HG03064 (cell line): ENCODE measurements at regions not wholly inside any gene's neighbourhood (a gene's known extent, or its start where the extent isn't known, plus 50 kb on each side); places are given as distances from the start of the nearest gene placed in this dataset.

ENCODE experiments used
- ATAC-seq: cut with Tn5 transposase; IDR thresholded peaks from one replicate; pipeline ENCODE4 v1.9.1; 2021; ENCODE audit warnings: low read depth; ENCODE audit not compliant: unreplicated experiment

- no peak for ATAC-seq
Observed at GRCh38 chr20:17859002-17859615, 109.5 kb downstream of the SNX5 start.

DNA sequence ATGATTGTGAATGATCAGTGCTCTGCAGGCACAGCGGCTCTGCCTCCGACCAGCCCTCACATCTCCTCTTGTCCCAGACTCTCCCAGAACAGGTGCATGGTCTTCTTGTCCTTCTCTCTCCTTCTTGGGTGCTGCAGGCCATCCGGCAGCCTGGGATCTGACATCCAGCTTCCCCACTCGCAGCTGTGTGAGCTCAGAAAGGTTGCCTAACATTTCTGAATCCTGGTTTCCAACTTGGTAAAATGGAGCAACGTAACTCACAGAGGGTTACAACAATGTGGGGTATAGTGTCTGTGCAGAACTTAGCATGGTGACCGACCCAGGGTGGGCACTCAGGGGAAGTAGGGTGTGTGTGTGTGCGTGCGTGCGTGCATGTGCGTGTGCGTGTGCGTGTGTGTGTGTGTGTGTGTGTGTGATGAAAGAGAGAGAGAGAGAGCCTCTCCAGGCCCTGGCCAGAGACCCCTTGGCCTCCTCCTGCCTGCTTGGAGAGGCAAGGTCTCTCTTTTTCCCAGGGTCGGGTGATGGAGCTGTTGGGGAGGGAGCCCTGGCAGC is 110.1 kb downstream of the SNX5 start:
- ATAC-seq: no peak

DNA sequence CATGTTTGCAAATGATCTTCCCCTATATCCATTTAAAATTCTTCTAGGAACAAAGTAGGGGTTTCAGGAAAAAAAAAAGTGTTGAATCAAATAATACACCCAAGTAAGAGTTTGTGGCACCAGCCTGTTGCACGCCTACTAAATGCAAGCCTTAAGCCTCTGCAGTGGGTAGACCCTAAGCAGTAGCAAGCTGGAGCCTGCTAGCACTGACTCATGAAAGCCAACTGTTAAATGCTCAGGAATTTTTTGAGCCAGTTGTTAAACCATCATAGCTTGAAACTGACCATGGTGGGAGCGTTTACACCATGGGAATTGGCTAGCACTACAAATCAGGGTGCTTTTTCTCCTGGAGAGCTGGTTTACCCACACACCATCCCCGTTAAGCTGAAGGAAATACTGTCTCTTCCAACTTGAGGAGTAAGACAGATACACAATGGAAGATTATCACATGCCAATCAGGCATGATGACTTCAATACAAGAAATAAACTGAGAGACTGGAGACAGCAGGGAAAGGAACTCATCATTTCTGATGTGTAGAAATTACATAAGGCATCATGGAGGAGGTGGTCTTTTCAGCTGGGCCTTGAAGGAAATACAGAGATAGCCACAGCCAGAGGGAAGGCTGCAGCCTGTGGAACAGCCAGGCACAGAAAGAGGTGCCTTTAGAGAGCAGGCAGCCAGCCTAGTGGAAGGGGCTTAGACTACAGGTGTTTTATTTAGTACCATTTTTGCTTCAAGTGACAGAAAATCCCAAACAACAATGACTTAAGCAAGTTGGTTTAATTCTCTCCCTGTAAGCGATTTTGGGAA is 110.8 kb downstream of the SNX5 start:
- no peak for ATAC-seq

DNA sequence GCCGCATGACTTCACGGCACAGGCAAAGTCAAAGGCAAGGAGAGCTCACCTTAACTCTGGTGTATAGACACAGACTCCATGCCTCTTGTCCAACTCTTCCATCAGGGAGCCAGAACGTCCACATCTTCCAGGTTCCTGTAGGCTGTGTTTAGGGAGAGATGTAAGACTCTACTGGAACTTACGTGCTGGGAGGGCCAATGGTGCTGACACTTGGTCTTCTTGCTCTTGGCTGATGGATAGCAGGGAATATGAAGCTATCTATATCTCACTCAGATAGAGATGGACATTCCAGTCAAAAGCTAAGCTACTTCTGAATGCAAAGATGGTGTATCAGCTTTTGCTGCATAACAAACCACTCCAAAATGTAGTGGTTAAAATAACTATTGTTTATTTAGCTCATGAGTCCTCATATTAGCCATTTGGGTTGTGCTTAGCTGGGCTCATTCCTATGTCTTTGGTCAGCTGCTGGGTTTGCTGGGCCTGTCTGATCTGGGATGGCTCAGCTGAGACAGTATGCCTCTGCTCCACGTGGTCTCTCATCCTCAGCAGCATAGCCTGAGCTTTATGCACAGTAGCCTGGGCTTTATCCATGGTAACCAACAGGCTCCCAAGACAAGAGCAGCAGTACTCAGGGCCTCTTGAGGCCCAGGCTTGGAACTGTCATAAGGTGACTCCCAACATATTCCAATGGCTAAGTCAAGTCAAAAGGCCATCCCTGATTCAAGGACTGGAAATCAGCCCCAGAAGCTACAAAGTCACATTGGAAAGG is 111.6 kb downstream of the SNX5 start:
- no peak for ATAC-seq

GRCh38 chr20:17856024-17856564 is 112.5 kb downstream of the SNX5 start:
- peak; percentile 85 for ATAC-seq

DNA sequence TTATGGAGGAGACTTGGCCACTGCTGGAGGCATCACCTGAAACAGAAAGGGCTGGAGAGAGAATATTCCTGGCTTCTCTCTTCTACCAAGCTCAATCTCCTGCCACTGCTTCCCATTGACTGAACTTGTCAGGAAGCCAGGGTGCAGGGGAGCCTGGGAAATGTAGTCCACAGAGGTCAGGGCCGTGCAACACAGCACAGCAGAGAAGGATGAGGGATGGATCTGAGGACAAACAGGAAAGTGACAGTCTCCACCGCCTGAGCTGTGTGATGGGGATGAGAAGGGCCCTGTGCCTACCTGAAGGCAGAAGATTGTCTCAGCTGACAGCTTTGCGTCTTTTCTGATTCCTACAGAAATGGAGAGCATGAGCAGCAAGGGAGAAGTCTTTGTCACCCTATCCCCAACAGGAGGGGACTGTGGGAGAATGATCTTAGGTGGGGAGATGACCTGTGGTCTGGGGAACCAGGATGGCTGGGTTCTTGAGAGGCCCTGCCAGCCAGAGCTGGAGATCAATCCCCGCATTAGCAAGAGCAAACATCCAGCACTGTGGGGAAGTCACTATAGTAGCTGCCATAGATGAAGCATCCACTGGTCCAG is 114.2 kb downstream of the SNX5 start:
- no peak for ATAC-seq

DNA sequence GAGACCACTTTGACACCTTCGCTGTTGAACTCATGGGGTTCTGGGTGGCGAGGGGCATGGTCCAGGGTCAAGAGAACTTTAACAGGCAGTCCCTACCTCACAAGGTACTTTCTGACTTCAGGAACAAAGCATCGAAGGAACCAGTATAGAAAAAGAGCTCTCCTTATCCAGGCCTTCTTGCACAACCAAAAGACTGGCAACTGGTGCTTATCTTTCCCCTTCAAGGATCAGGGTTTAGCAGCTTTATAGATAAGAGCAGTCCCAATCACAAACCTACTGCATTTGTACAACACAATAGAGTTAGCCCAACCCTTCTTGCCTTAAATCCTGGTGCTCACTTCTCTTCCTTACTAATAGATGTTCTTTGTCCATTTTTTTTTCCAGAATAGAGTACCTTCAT is 116.3 kb downstream of the SNX5 start:
- no peak for ATAC-seq

DNA sequence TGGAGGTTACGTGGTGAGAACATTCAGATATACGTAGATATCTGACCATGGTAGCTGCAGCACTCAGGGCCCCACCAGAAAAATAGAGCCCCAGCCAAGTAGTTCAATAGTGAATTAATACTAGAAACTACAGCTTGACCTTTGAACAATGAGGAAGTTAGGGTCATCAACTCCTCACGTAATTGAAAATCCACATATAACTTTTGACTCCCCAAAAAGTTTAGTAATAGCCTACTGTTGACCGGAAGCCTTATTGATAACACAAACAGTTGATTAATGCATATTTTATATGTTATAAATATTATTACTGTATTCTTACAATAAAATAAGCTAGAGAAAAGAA is 117.9 kb downstream of the SNX5 start:
- ATAC-seq: no peak

GRCh38 chr20:17849901-17850683 is 118.5 kb downstream of the SNX5 start:
- ATAC-seq: no peak

DNA sequence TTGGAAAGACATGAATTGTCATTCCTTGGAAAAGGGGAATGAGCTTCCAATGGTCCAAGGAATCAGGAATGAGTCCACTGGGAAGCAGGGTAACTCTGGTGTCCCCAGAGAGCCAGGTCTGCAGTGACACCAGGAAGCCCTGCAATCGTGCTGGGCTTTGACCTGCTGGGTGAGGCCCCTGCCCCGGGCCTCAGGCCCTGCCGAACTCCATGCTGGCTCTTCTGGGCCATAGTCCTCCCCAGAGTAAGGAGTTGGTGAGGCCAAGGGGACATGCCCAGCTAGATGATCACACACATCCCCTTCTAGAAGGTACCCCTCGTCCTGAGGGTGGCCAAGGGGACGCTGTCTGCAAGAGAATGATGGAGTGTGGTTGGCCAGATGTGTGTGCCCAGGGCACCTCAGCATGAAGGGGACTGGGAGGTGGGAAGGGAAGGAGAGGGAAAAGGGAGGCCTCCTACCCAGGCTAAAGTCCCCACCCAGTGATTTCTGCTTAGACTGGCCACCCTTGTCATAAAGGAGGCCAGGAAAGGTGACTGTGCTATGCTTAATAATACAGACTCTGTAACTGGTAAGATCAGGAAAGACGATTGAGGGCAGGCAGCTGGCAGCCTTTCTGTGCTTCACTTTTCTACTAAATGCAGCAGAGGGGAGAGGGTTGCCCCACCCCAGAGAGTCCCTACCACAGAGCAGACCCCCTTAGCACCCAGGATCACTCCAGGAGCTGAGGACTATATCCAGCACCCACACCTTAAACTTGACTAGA is 119.3 kb downstream of the SNX5 start:
- ATAC-seq: no peak

GRCh38 chr20:17848249-17849048 is 120.1 kb downstream of the SNX5 start:
- ATAC-seq: no peak

DNA sequence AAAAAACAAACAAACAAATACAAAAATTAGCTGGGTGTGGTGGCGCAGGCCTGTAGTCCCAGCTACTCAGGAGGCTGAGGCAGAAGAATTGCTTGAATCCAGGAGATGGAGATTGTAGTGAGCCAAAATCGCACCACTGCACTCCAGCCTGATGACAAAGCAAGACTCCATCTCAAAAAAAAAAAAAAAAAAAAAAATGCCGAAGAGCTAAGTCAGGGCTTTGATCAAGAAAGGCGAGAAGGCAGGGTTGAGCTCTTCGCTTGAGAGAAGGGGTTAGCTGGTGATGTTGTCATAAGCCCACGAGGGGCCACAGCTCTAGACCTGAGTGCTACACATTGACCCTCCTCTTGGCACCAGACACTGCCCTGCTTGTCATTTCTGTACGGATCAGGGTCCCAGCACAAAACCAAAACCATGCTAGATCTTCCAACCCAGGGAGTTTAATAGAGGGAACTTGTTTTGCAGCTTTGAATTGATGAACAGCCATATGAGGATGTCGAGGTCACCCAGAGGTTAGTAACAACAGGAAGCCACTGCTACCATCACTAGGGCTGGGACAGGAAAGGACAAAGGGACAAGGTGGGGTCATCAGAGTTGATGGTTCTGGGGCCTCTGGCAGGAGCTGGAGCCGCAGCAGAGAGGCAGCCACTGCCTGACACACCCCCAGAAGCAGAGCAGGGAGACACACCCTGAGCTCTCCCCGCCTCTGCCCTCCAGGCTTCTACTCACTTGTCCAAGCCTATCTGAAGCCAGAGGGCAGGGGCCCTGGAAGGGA is 122.7 kb downstream of the SNX5 start:
- ATAC-seq: no peak

DNA sequence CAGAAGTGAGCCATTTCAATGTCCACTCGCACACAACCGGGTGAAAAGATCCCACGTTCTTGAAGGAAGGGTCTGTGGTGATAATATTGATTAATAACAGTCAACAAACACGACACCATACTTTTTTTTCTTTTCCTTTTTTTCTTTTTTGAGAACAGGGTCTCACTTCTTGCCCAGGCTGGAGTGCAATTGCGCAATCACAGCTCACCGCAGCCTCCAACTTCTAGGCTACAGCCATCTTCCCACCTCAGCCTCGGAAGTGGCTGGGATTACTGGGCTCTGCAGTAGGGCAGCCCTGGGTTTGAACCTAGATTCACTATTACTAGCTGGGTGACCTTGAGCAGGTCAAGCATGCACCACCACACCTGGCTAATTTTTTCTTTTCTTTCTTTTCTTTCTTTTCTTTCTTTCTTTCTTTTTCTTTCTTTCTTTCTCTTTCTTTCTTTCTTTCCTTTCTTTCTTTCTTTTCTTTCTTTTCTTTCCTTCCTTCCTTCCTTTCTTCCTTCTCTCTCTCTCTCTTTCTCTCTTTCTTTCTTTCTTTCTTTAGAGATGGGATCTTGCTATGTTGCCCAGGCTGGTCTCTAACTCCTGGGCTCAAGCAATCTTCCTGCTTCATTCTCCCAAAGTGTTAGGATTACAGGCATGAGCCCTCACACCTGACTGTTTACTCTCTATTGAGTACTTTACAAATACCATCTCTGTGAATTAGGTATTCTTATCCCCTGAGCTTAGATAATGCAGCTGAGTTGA is 123.9 kb downstream of the SNX5 start:
- no peak for ATAC-seq

DNA sequence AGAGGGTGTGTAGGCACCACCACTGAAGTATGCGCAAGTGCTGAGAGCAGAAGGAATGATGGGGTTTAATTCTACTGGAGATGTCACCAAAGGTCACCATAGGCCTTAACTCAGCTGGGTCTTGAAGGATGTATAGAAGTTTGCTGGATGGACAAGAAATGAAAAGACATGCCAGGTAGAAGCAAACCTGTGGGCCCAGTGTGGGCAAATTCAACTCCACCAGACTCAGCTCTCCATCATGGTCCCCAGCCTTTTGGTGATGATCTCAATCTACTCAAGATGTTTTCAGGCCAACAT is 124.5 kb downstream of the SNX5 start:
- ATAC-seq: no peak

DNA sequence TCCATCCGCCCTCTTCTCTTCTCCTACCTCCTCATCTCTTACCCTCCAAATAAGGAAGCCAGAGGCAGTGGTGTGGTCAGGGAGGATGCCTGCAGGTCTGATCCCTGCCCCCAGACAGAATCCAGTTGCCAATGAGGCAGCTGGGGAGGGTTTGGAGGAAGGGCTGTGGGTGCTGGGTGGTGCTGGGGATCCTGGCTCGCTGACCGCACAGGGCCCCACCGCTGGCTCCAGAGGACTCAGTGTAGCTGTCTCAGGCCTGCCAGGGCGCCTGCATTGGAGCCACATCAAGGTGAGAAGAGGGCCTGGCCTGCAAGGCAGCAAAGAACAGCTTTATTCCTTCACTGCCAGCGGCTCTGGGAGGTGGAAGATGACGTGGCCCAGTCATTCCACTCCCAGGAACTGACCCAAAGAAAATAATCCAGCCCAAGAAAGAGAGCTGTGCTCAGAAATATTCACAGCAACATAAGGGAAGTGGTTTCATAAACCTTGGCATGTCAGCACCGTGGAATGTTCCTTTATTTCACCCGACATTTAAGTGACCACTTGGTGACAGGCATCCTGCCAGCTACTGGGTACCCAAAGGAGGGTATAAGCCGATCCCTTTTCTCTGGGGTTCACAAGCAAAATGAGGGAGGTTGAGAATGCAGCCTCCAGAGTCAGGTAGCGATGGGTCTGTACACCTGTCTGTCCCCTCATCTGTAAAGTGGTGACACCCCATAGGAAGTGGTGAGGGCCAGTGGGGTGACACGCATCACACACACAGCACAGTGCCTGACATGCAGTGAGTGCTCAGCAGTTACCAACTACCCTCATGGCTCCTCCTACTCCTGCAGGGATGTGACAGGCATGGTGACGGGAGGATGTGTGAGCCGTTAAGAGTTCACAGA is 125.1 kb downstream of the SNX5 start:
- ATAC-seq: no peak

GRCh38 chr20:17841751-17842215 is 126.8 kb downstream of the SNX5 start:
- no peak for ATAC-seq
